Nephron (organoid): ENCODE measurements at regions not wholly inside any gene's neighbourhood (a gene's known extent, or its start where the extent isn't known, plus 50 kb on each side); places are given as distances from the start of the nearest gene placed in this dataset.
"Not testable (repeated sequence)": the region's sequence is repeated elsewhere in the genome, so short reads cannot be mapped to it uniquely, and the experiment has no call there.

Experiments used
- H3K27ac Mint-ChIP-seq, 3 experiments: 2 replicates each; pipeline ENCODE4 v1.8.0; 2020; ENCODE audit warnings: mixed read lengths in 3 of 3, mild to moderate bottlenecking in 2 of 3, moderate library complexity in 1 of 3
- H3K27me3 Mint-ChIP-seq: 2 replicates; pipeline ENCODE4 v1.8.0; 2021; ENCODE audit warnings: low read depth, mild to moderate bottlenecking, moderate library complexity, mixed read lengths
- H3K36me3 Mint-ChIP-seq: 2 replicates; pipeline ENCODE4 v1.8.0; 2020; ENCODE audit warnings: low read depth, mixed read lengths
- H3K4me1 Mint-ChIP-seq: 2 replicates; pipeline ENCODE4 v1.8.0; 2020; ENCODE audit warnings: mixed read lengths
- H3K4me3 Mint-ChIP-seq, 3 experiments: 2 replicates each; pipeline ENCODE4 v1.8.0; 2020; ENCODE audit warnings: mild to moderate bottlenecking in 3 of 3, mixed read lengths in 3 of 3, moderate library complexity in 2 of 3
- H3K9me3 Mint-ChIP-seq: 2 replicates; pipeline ENCODE4 v1.8.0; 2020; ENCODE audit warnings: mixed read lengths
- CTCF ChIP-seq, 3 experiments: fragments of 200-600 bp; sonication (generic); IDR thresholded peaks; one replicate each; pipeline ENCODE4 v1.5.0; 2021; ENCODE audit warnings: antibody characterized with exemption in 3 of 3; ENCODE audit not compliant: unreplicated experiment in 3 of 3

- Mint-ChIP-seq H3K4me3 (no peak overlapping the region), H3K27ac (no peak overlapping the region), H3K36me3 (no peaks in the 10 kb centered on the region), H3K9me3 (peaks cover 19% of the 10 kb centered on the region), H3K4me1 (no peaks in the 10 kb centered on the region), H3K27me3 (no peaks in the 10 kb centered on the region)
- TF ChIP-seq CTCF (IDR thresholded peaks at IDR 0.05; ENCODE audit: unreplicated experiment in 3 of 3): no peak
These were observed 1043.5 kb downstream of the TDRD15 start for GRCh38 chr2:22167256-22167655.

- Mint-ChIP-seq H3K27ac (no peak overlapping the region), H3K36me3 (no peaks in the 10 kb centered on the region), H3K4me3 (no peak overlapping the region), H3K27me3 (no peaks in the 10 kb centered on the region), H3K4me1 (no peaks in the 10 kb centered on the region), H3K9me3 (peaks cover 12% of the 10 kb centered on the region)
- TF ChIP-seq CTCF (IDR thresholded peaks at IDR 0.05; ENCODE audit: unreplicated experiment in 3 of 3): no peak
These were observed 1051.2 kb downstream of the TDRD15 start for GRCh38 chr2:22175003-22175402.

- H3K36me3 Mint-ChIP-seq: no peaks in the 10 kb centered on the region
- no peak for TF ChIP-seq CTCF (IDR thresholded peaks at IDR 0.05; ENCODE audit: unreplicated experiment in 3 of 3)
- H3K4me1 Mint-ChIP-seq: no peaks in the 10 kb centered on the region
- peak overlapping the region in 1 of 3 experiments; percentile 59 for H3K27ac Mint-ChIP-seq
- no peaks in the 10 kb centered on the region for H3K9me3 Mint-ChIP-seq
- H3K4me3 Mint-ChIP-seq: no peak overlapping the region
- no peaks in the 10 kb centered on the region for H3K27me3 Mint-ChIP-seq
These were observed 1061.5 kb downstream of the TDRD15 start for GRCh38 chr2:22185251-22185650.

GRCh38 chr2:22186261-22186828 lies 1062.6 kb downstream of the TDRD15 start:
- not testable (repeated sequence) for H3K9me3 Mint-ChIP-seq, H3K36me3 Mint-ChIP-seq, H3K4me1 Mint-ChIP-seq

DNA sequence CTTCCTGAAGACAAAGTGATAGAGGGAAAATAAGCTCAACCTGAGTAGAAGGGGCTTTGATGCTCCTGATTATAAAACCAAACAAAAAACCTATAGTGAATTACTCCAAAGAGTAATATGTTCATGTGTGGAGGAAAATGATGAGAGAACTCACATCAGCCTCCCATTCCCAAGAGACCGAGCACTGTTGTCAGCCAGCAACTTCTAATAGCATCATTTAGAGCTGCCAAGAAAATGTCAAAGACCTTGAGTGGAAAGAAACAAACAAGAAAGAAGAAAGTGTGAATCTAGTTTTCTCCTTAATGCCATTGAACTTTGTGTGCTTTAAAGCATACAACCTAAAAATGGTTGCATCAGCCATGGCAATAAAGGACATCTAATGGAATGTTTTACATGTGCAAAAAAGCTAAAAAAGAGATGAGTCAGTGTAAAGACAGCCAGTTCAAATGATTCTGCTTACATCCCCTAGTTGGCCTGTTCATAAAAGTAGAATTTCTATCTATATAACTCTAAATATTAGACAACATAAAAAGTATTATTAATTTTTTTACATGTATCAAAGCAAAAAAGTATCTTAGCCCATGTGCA lies 1066.2 kb downstream of the TDRD15 start:
- Mint-ChIP-seq H3K27ac (no peak overlapping the region), H3K4me1 (no peaks in the 10 kb centered on the region), H3K4me3 (no peak overlapping the region), H3K36me3 (no peaks in the 10 kb centered on the region), H3K9me3 (no peaks in the 10 kb centered on the region), H3K27me3 (peaks cover 4% of the 10 kb centered on the region)
- no peak for TF ChIP-seq CTCF (IDR thresholded peaks at IDR 0.05; ENCODE audit: unreplicated experiment in 3 of 3)

More at GRCh38 chr2:22186261-22186828, 1062.6 kb downstream of the TDRD15 start:
- not testable (repeated sequence) for H3K27me3 Mint-ChIP-seq, H3K4me3 Mint-ChIP-seq
- H3K27ac Mint-ChIP-seq: peak overlapping the region in 1 of 3 experiments; percentile 59

DNA sequence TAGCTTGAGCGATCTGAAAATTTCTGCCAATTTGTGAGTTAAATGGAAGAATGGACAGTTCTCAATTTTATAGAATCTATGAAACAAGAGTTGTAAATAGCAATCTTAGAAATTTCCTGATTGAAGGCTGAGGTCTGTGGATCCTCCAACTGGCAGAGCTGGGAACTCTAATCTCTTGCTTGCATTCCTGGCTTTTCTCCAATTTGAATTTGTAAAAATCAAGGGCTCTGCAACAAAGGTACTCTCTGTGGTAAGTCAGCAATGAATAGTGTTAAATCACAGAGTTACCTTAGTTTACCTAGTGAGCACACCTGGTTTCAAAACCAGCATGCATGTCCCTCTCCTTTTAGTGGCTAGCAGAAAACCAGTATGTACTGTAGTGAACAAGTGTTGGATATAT lies 1070.5 kb downstream of the TDRD15 start:
- H3K4me3 Mint-ChIP-seq: no peak overlapping the region

More for the DNA sequence above, 1070.5 kb downstream of the TDRD15 start:
- H3K36me3 Mint-ChIP-seq: no peaks in the 10 kb centered on the region
- H3K4me1 Mint-ChIP-seq: no peaks in the 10 kb centered on the region
- peaks cover 4% of the 10 kb centered on the region for H3K27me3 Mint-ChIP-seq
- H3K27ac Mint-ChIP-seq: no peak overlapping the region
- H3K9me3 Mint-ChIP-seq: no peaks in the 10 kb centered on the region
- TF ChIP-seq CTCF (IDR thresholded peaks at IDR 0.05; ENCODE audit: unreplicated experiment in 3 of 3): no peak
